ENCODE measurements at regions not wholly inside any gene's neighbourhood (a gene's known extent, or its start where the extent isn't known, plus 50 kb on each side); places are given as distances from the start of the nearest gene placed in this dataset.
"Not testable (repeated sequence)": the region's sequence is repeated elsewhere in the genome, so short reads cannot be mapped to it uniquely, and the experiment has no call there.

GRCh38 chrX:121433289-121433688, 385.9 kb downstream of the GLUD2 start:
- Mint-ChIP-seq H3K4me3 (ENCODE audit: unreplicated experiment) (no peak overlapping the region), H3K9me3 (ENCODE audit: unreplicated experiment) (no peaks in the 10 kb centered on the region), H3K36me3 (ENCODE audit: insufficient read depth, unreplicated experiment) (no peaks in the 10 kb centered on the region), H3K27me3 (ENCODE audit: insufficient read depth, unreplicated experiment) (no peaks in the 10 kb centered on the region), H3K4me1 (ENCODE audit: low read depth, unreplicated experiment) (no peaks in the 10 kb centered on the region), H3K27ac (ENCODE audit: unreplicated experiment) (no peak overlapping the region)
- CTCF ChIA-PET = no interaction called here
- intact Hi-C loops (cut with micrococcal nuclease; ENCODE audit: unreplicated experiment) = no loop called here
- POLR2A ChIA-PET = no interaction called here
- no peak for DNase-seq
- Histone ChIP-seq H3K4me1 (no peaks in the 10 kb centered on the region), H3K27me3 (replicated peaks; ENCODE audit: control insufficient read depth, insufficient read depth, low read length) (no peaks in the 10 kb centered on the region), H3K4me3 (ENCODE audit: low read depth, low read length) (no peak overlapping the region), H3K36me3 (ENCODE audit: control insufficient read depth, insufficient read depth, low read length) (no peaks in the 10 kb centered on the region), H3K9me3 (no peaks in the 10 kb centered on the region)
- no TSS peak for BruUV-seq (replicated peaks)
- TF ChIP-seq CTCF (IDR thresholded peaks at IDR 0.05; ENCODE audit: insufficient read depth in 1 of 2, low read depth in 1 of 2, low read length in 1 of 2, severe bottlenecking in 1 of 2, unreplicated experiment in 1 of 2) = no peak

GRCh38 chrX:121437666-121438065, 390.3 kb downstream of the GLUD2 start:
- CTCF ChIA-PET; BruUV-seq (replicated peaks): not testable (repeated sequence)

GRCh38 chrX:121455890-121456289, 408.5 kb downstream of the GLUD2 start:
- ChIA-PET POLR2A (no interaction called here), CTCF (no interaction called here)
- intact Hi-C loops (cut with micrococcal nuclease; ENCODE audit: unreplicated experiment) = no loop called here
- no peak overlapping the region for H3K4me3 ChIP-seq (ENCODE audit: low read depth, low read length)
- Mint-ChIP-seq H3K27ac (ENCODE audit: unreplicated experiment) (no peak overlapping the region), H3K4me1 (ENCODE audit: low read depth, unreplicated experiment) (no peaks in the 10 kb centered on the region), H3K27me3 (ENCODE audit: insufficient read depth, unreplicated experiment) (no peaks in the 10 kb centered on the region), H3K4me3 (ENCODE audit: unreplicated experiment) (no peak overlapping the region), H3K36me3 (ENCODE audit: insufficient read depth, unreplicated experiment) (no peaks in the 10 kb centered on the region), H3K9me3 (ENCODE audit: unreplicated experiment) (no peaks in the 10 kb centered on the region)
- H3K27me3 ChIP-seq (replicated peaks; ENCODE audit: control insufficient read depth, insufficient read depth, low read length) = no peaks in the 10 kb centered on the region
- no TSS peak for BruUV-seq (replicated peaks)
- no peak for DNase-seq
- no peaks in the 10 kb centered on the region for H3K4me1 ChIP-seq
- H3K9me3 ChIP-seq = no peaks in the 10 kb centered on the region
- no peak for TF ChIP-seq CTCF (IDR thresholded peaks at IDR 0.05; ENCODE audit: insufficient read depth in 1 of 2, low read depth in 1 of 2, low read length in 1 of 2, severe bottlenecking in 1 of 2, unreplicated experiment in 1 of 2)
- H3K36me3 ChIP-seq (ENCODE audit: control insufficient read depth, insufficient read depth, low read length) = no peaks in the 10 kb centered on the region

More at GRCh38 chrX:121437666-121438065, 390.3 kb downstream of the GLUD2 start:
- H3K4me1 Mint-ChIP-seq (ENCODE audit: low read depth, unreplicated experiment); H3K27me3 Mint-ChIP-seq (ENCODE audit: insufficient read depth, unreplicated experiment); H3K27me3 ChIP-seq (replicated peaks; ENCODE audit: control insufficient read depth, insufficient read depth, low read length); H3K4me3 ChIP-seq (ENCODE audit: low read depth, low read length); H3K36me3 Mint-ChIP-seq (ENCODE audit: insufficient read depth, unreplicated experiment); POLR2A ChIA-PET; H3K36me3 ChIP-seq (ENCODE audit: control insufficient read depth, insufficient read depth, low read length); DNase-seq; H3K9me3 Mint-ChIP-seq (ENCODE audit: unreplicated experiment); H3K4me1 ChIP-seq; H3K27ac Mint-ChIP-seq (ENCODE audit: unreplicated experiment); intact Hi-C loops (cut with micrococcal nuclease; ENCODE audit: unreplicated experiment); H3K9me3 ChIP-seq; H3K4me3 Mint-ChIP-seq (ENCODE audit: unreplicated experiment): not testable (repeated sequence)

GRCh38 chrX:121456315-121456714, 408.9 kb downstream of the GLUD2 start:
- CTCF ChIA-PET = no interaction called here
- POLR2A ChIA-PET = no interaction called here
- BruUV-seq (replicated peaks) = no TSS peak
- Histone ChIP-seq H3K9me3 (no peaks in the 10 kb centered on the region), H3K4me3 (ENCODE audit: low read depth, low read length) (no peak overlapping the region), H3K27me3 (replicated peaks; ENCODE audit: control insufficient read depth, insufficient read depth, low read length) (no peaks in the 10 kb centered on the region), H3K36me3 (ENCODE audit: control insufficient read depth, insufficient read depth, low read length) (no peaks in the 10 kb centered on the region), H3K4me1 (no peaks in the 10 kb centered on the region)
- no peaks in the 10 kb centered on the region for H3K9me3 Mint-ChIP-seq (ENCODE audit: unreplicated experiment)
- no peaks in the 10 kb centered on the region for H3K36me3 Mint-ChIP-seq (ENCODE audit: insufficient read depth, unreplicated experiment)
- no peaks in the 10 kb centered on the region for H3K27me3 Mint-ChIP-seq (ENCODE audit: insufficient read depth, unreplicated experiment)
- no peak for TF ChIP-seq CTCF (IDR thresholded peaks at IDR 0.05; ENCODE audit: insufficient read depth in 1 of 2, low read depth in 1 of 2, low read length in 1 of 2, severe bottlenecking in 1 of 2, unreplicated experiment in 1 of 2)
- intact Hi-C loops (cut with micrococcal nuclease; ENCODE audit: unreplicated experiment) = no loop called here
- no peak for DNase-seq
- no peaks in the 10 kb centered on the region for H3K4me1 Mint-ChIP-seq (ENCODE audit: low read depth, unreplicated experiment)
- H3K27ac Mint-ChIP-seq (ENCODE audit: unreplicated experiment) = no peak overlapping the region
- H3K4me3 Mint-ChIP-seq (ENCODE audit: unreplicated experiment) = no peak overlapping the region

Measured in Caco-2 (cell line).